HUES6 (cell line): ENCODE measurements at regions not wholly inside any gene's neighbourhood (a gene's known extent, or its start where the extent isn't known, plus 50 kb on each side); places are given as distances from the start of the nearest gene placed in this dataset.

ENCODE experiments used
- H3K27ac ChIP-seq: 2 replicates; pipeline ENCODE4 v1.7.0; 2013; ENCODE audit warnings: low read depth, mild to moderate bottlenecking, low read length, inconsistent platforms
- H3K27me3 ChIP-seq: 2 replicates; pipeline ENCODE4 v1.6.1; 2013; ENCODE audit warnings: low read length; ENCODE audit not compliant: control insufficient read depth, insufficient read depth
- H3K36me3 ChIP-seq: 2 replicates; pipeline ENCODE4 v1.6.1; 2013; ENCODE audit warnings: low read length; ENCODE audit not compliant: control insufficient read depth, insufficient read depth
- H3K4me1 ChIP-seq: 2 replicates; pipeline ENCODE4 v1.6.1; 2013; ENCODE audit warnings: low read length; ENCODE audit not compliant: control insufficient read depth, insufficient read depth
- H3K4me3 ChIP-seq: 2 replicates; pipeline ENCODE4 v1.5.1; 2013; ENCODE audit warnings: low read depth, low read length
- H3K9ac ChIP-seq: one replicate; pipeline ENCODE4 v1.6.1; 2013; ENCODE audit warnings: mild to moderate bottlenecking, low read length
- H3K9me3 ChIP-seq: 2 replicates; pipeline ENCODE4 v1.6.1; 2013; ENCODE audit warnings: low read depth, low read length; ENCODE audit not compliant: control insufficient read depth, insufficient read depth

DNA sequence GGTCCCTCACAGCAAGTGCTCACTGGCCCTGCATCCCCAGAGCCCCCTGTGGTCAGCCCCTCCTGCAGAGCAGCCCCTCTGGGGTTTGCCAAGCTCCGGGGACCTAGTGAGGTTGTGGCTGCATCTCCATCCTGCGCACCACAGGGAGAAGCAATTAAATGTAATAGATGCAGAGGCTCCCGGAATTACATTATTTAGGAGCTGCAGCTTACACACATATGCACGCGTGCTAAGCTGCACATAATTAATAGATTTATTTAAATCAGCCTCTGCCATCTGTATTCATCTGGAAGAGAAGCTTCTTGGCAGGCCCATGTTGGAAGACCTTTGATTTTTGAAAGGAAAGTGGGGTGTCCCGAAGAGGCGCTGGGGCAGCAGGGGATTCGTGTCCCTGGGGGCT, 1271.5 kb downstream of the BRD1 start:
- H3K27ac ChIP-seq: no peak overlapping the region
- no peaks in the 10 kb centered on the region; the same call in 1 of the 2 replicates for H3K27me3 ChIP-seq
- H3K9ac ChIP-seq: no peak overlapping the region
- H3K36me3 ChIP-seq: no peaks in the 10 kb centered on the region
- H3K4me3 ChIP-seq: no peak overlapping the region
- H3K4me1 ChIP-seq: peaks cover under 1% of the 10 kb centered on the region; the same call in 1 of the 2 replicates
- H3K9me3 ChIP-seq: no peaks in the 10 kb centered on the region

- Histone ChIP-seq H3K36me3 (no peaks in the 10 kb centered on the region), H3K9me3 (no peaks in the 10 kb centered on the region), H3K27ac (no peak overlapping the region), H3K4me1 (no peaks in the 10 kb centered on the region), H3K9ac (no peak overlapping the region), H3K27me3 (no peaks in the 10 kb centered on the region; the same call in 1 of the 2 replicates), H3K4me3 (no peak overlapping the region)
These were observed 1272.1 kb downstream of the BRD1 start for GRCh38 chr22:48555606-48556005.

- no peaks in the 10 kb centered on the region for H3K4me1 ChIP-seq
- no peak overlapping the region for H3K9ac ChIP-seq
- no peaks in the 10 kb centered on the region for H3K36me3 ChIP-seq
- H3K9me3 ChIP-seq: no peaks in the 10 kb centered on the region
- no peaks in the 10 kb centered on the region; the same call in 1 of the 2 replicates for H3K27me3 ChIP-seq
- no peak overlapping the region for H3K4me3 ChIP-seq
- no peak overlapping the region for H3K27ac ChIP-seq
These were observed 1272.6 kb downstream of the BRD1 start for GRCh38 chr22:48554893-48555572.

- no peaks in the 10 kb centered on the region for H3K9me3 ChIP-seq
- H3K4me3 ChIP-seq: no peak overlapping the region
- H3K4me1 ChIP-seq: no peaks in the 10 kb centered on the region
- H3K27me3 ChIP-seq: no peaks in the 10 kb centered on the region; the same call in 1 of the 2 replicates
- no peak overlapping the region for H3K27ac ChIP-seq
- no peak overlapping the region for H3K9ac ChIP-seq
- no peaks in the 10 kb centered on the region for H3K36me3 ChIP-seq
These were observed 1273.9 kb downstream of the BRD1 start for GRCh38 chr22:48553694-48554308.

DNA sequence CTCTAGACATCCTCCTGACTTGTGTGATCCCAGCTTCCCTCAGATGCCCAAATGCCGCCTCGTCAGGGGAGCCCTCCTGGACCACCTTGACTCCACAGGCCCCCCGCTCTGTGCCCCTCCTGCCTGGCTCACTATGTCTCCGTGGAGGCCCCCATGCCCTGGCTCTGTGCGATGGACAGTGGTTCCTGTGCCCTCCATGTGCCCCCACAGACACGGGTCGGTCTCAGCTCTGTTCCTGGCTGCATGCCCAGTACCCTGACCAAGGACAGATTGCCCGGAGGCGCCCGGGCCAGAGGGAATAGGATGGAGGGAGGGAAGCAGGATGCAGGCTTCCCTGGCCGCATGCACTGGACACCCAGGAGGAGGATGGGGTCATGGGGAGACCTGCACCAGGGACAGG, 1274.6 kb downstream of the BRD1 start:
- no peak overlapping the region for H3K4me3 ChIP-seq
- H3K9me3 ChIP-seq: no peaks in the 10 kb centered on the region
- H3K9ac ChIP-seq: no peak overlapping the region
- no peaks in the 10 kb centered on the region for H3K36me3 ChIP-seq
- no peak overlapping the region for H3K27ac ChIP-seq
- H3K4me1 ChIP-seq: no peaks in the 10 kb centered on the region
- no peaks in the 10 kb centered on the region; the same call in 1 of the 2 replicates for H3K27me3 ChIP-seq

- Histone ChIP-seq H3K9ac (no peak overlapping the region), H3K27me3 (no peaks in the 10 kb centered on the region), H3K4me1 (no peaks in the 10 kb centered on the region), H3K4me3 (no peak overlapping the region), H3K9me3 (no peaks in the 10 kb centered on the region), H3K27ac (no peak overlapping the region), H3K36me3 (no peaks in the 10 kb centered on the region)
These were observed 1275.9 kb downstream of the BRD1 start for GRCh38 chr22:48551716-48552268.

DNA sequence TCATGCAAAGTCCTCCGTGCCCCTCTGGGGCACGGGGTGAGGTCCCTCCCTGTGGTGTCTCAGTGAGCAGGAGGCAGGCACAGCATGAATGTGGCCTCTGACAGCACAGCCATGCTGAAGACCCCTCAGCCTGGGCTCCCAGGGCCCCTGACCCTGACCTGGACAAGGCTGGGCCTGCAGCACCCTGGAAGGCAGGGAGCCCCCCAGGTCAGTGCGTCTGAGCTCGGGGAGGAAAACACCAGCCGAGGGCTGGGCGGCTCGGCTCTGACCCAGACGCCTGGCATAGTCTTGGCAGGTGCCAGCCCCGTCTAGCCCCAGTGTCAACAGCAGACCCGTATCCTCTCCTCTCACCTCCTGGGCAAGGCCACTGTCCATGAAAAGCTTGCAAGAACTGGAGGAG, 1276.6 kb downstream of the BRD1 start:
- H3K9ac ChIP-seq: no peak overlapping the region
- H3K27ac ChIP-seq: no peak overlapping the region
- no peaks in the 10 kb centered on the region for H3K36me3 ChIP-seq
- H3K9me3 ChIP-seq: no peaks in the 10 kb centered on the region
- H3K4me3 ChIP-seq: no peak overlapping the region
- no peaks in the 10 kb centered on the region for H3K4me1 ChIP-seq
- H3K27me3 ChIP-seq: no peaks in the 10 kb centered on the region

GRCh38 chr22:48548391-48548790, 1279.3 kb downstream of the BRD1 start:
- Histone ChIP-seq H3K36me3 (no peaks in the 10 kb centered on the region), H3K27ac (no peak overlapping the region), H3K4me1 (no peaks in the 10 kb centered on the region), H3K9ac (no peak overlapping the region), H3K27me3 (no peaks in the 10 kb centered on the region), H3K4me3 (no peak overlapping the region), H3K9me3 (no peaks in the 10 kb centered on the region)

DNA sequence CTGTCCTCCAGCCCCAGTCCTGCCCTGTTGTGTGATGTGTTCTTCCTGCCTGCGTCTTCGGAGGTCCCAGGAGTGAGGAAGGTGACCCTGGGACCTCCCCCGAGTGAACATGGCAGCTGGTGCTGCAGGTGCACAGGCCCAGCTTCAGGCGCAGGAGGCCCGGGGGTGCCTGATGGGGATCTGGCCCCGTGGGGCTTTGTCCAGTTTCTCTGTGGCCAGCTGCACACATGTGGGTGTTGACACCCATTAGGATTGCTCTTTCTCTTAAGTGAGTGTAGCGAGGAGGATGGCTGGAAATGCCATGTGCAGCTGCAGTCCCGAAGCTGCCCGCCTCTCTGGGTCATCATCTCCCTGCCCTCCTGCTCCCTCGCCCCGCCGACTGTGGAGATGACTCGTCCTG, 1279.7 kb downstream of the BRD1 start:
- H3K9ac ChIP-seq: no peak overlapping the region
- H3K4me1 ChIP-seq: no peaks in the 10 kb centered on the region
- H3K9me3 ChIP-seq: no peaks in the 10 kb centered on the region

GRCh38 chr22:48546653-48547424, 1280.8 kb downstream of the BRD1 start:
- no peak overlapping the region for H3K9ac ChIP-seq
- no peaks in the 10 kb centered on the region for H3K9me3 ChIP-seq

More for the DNA sequence above, 1279.7 kb downstream of the BRD1 start:
- no peaks in the 10 kb centered on the region for H3K36me3 ChIP-seq
- no peaks in the 10 kb centered on the region for H3K27me3 ChIP-seq
- no peak overlapping the region for H3K27ac ChIP-seq
- H3K4me3 ChIP-seq: no peak overlapping the region

GRCh38 chr22:48545987-48546386, 1281.7 kb downstream of the BRD1 start:
- Histone ChIP-seq H3K9ac (no peak overlapping the region), H3K36me3 (no peaks in the 10 kb centered on the region), H3K27me3 (no peaks in the 10 kb centered on the region), H3K4me3 (no peak overlapping the region), H3K27ac (no peak overlapping the region), H3K9me3 (no peaks in the 10 kb centered on the region), H3K4me1 (no peaks in the 10 kb centered on the region)

More at GRCh38 chr22:48546653-48547424, 1280.8 kb downstream of the BRD1 start:
- H3K27ac ChIP-seq: no peak overlapping the region
- H3K4me1 ChIP-seq: no peaks in the 10 kb centered on the region
- no peak overlapping the region for H3K4me3 ChIP-seq
- H3K27me3 ChIP-seq: no peaks in the 10 kb centered on the region
- H3K36me3 ChIP-seq: no peaks in the 10 kb centered on the region
